PC-9 (cell line): ENCODE measurements at regions not wholly inside any gene's neighbourhood (a gene's known extent, or its start where the extent isn't known, plus 50 kb on each side); places are given as distances from the start of the nearest gene placed in this dataset.

Experiments used
- EZH2 ChIP-seq: fragments of 200-600 bp; sonication (generic); IDR thresholded peaks from 2 replicates; pipeline ENCODE4 v1.8.0; 2017; ENCODE audit warnings: antibody characterized with exemption, low read depth
- TF ChIP-seq, protein P1 (sequence below): fragments of 200-600 bp; sonication (generic); conservative IDR thresholded peaks from 2 replicates; pipeline ENCODE4 v1.6.1; 2017; ENCODE audit warnings: mixed run types, antibody characterized with exemption, mild to moderate bottlenecking, moderate library complexity

DNA sequence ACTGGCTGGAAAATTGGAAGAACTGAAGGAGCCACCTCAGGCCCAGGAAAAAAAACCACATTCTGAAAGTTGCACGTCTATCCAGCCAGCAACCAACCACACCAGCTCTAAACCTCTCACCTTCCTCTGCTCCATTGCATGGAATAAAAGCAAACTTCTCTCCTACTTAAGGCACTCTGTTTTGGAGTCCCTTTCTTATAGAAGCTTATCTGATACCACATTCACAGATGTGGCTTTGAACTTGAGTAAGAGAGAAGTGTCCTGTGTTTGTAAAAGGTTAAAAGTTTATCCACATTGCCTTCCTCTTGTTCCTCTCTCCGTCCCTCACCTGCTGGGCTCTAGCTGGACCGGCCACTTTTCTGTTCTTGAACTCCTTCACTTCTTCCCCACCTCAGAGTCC lies 99.6 kb upstream of the PLXNC1 start:
- TF ChIP-seq, protein P1, sequence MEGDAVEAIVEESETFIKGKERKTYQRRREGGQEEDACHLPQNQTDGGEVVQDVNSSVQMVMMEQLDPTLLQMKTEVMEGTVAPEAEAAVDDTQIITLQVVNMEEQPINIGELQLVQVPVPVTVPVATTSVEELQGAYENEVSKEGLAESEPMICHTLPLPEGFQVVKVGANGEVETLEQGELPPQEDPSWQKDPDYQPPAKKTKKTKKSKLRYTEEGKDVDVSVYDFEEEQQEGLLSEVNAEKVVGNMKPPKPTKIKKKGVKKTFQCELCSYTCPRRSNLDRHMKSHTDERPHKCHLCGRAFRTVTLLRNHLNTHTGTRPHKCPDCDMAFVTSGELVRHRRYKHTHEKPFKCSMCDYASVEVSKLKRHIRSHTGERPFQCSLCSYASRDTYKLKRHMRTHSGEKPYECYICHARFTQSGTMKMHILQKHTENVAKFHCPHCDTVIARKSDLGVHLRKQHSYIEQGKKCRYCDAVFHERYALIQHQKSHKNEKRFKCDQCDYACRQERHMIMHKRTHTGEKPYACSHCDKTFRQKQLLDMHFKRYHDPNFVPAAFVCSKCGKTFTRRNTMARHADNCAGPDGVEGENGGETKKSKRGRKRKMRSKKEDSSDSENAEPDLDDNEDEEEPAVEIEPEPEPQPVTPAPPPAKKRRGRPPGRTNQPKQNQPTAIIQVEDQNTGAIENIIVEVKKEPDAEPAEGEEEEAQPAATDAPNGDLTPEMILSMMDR = no peak
- TF ChIP-seq EZH2 = no peak
